ENCODE measurements at regions not wholly inside any gene's neighbourhood (a gene's known extent, or its start where the extent isn't known, plus 50 kb on each side); places are given as distances from the start of the nearest gene placed in this dataset.
A peak's percentile ranks its signal among the peaks of the same experiment; 100 is the strongest.

- intact Hi-C loops (cut with micrococcal nuclease), result loop anchor here (1.0 kb wide), 1 partner anchor 23 kb away; no protein-coding TSS in a partner anchor
- H3K27ac Mint-ChIP-seq, result peak overlapping the region in 6 of 7 donors; percentile 5 to 87 (median 82)
- CTCF ChIA-PET (ENCODE audit: partially characterized antibody), result interaction anchor here (1.0 to 2.0 kb wide), 5 partner anchors 22 to 305 kb away, joined by 3 to 13 read pairs (median 3); no protein-coding TSS in a partner anchor
- peak in 4 of 5 donors; percentile 45 to 49 (median 48) for DNase-seq
- POLR2A ChIA-PET (ENCODE audit: partially characterized antibody), result interaction anchor here (0.6 to 4.1 kb wide), 17 partner anchors 10 to 263 kb away, joined by 3 to 56 read pairs (median 5); partner anchors contain the start of gene IER5L
- no peaks in the 10 kb centered on the region for H3K9me3 ChIP-seq (ENCODE audit: control insufficient read depth in 1 of 2, low read length in 2 of 2)
- peak overlapping the region in 1 of 2 donors; percentile 45 for H3K4me3 ChIP-seq (ENCODE audit: low read length in 2 of 2)
- peaks cover 20% of the 10 kb centered on the region for H3K4me1 ChIP-seq (ENCODE audit: insufficient read depth, low read length)
- H3K4me1 Mint-ChIP-seq, result peaks cover 12 to 43% (median 22%) of the 10 kb centered on the region in 4 donors
- peaks cover 32 to 36% of the 10 kb centered on the region in 2 donors for H3K27me3 Mint-ChIP-seq
- peaks cover 0 to 2% (median 0%) of the 10 kb centered on the region in 8 donors for H3K9me3 Mint-ChIP-seq
- H3K27me3 ChIP-seq (ENCODE audit: insufficient read depth, low read length), result peaks cover 19% of the 10 kb centered on the region
- no peaks in the 10 kb centered on the region for H3K36me3 ChIP-seq (ENCODE audit: insufficient read depth, low read length)
- H3K27ac ChIP-seq (ENCODE audit: low read depth, low read length), result no peak overlapping the region
- peak overlapping the region; percentile 85 to 96 (median 89) for H3K4me3 Mint-ChIP-seq
- H3K36me3 Mint-ChIP-seq, result no peaks in the 10 kb centered on the region
Observed at GRCh38 chr9:129436751-129437625, 183.9 kb downstream of the C9orf50 start.

GRCh38 chr9:129435988-129436717, 184.7 kb downstream of the C9orf50 start:
- Mint-ChIP-seq H3K36me3 (no peaks in the 10 kb centered on the region), H3K4me1 (peaks cover 12 to 43% (median 22%) of the 10 kb centered on the region in 4 donors), H3K4me3 (peak overlapping the region in 5 of 8 donors; percentile 20 to 89 (median 86)), H3K9me3 (peaks cover 0 to 2% (median 0%) of the 10 kb centered on the region in 8 donors), H3K27me3 (peaks cover 30 to 35% of the 10 kb centered on the region in 2 donors), H3K27ac (no peak overlapping the region)
- no peak overlapping the region for H3K27ac ChIP-seq (ENCODE audit: low read depth, low read length)
- no peaks in the 10 kb centered on the region for H3K9me3 ChIP-seq (ENCODE audit: control insufficient read depth in 1 of 2, low read length in 2 of 2)
- intact Hi-C loops (cut with micrococcal nuclease), result no loop called here
- H3K27me3 ChIP-seq (ENCODE audit: insufficient read depth, low read length), result peaks cover 19% of the 10 kb centered on the region
- DNase-seq, result no peak
- POLR2A ChIA-PET (ENCODE audit: partially characterized antibody), result interaction anchor here (0.6 to 4.1 kb wide), 10 partner anchors 9 to 262 kb away, joined by 3 to 56 read pairs (median 8); no protein-coding TSS in a partner anchor
- H3K4me1 ChIP-seq (ENCODE audit: insufficient read depth, low read length), result peaks cover 20% of the 10 kb centered on the region
- CTCF ChIA-PET (ENCODE audit: partially characterized antibody), result interaction anchor here (0.6 to 2.0 kb wide), 6 partner anchors 23 to 304 kb away, joined by 3 to 13 read pairs (median 3); no protein-coding TSS in a partner anchor
- no peaks in the 10 kb centered on the region for H3K36me3 ChIP-seq (ENCODE audit: insufficient read depth, low read length)
- H3K4me3 ChIP-seq (ENCODE audit: low read length in 2 of 2), result peak overlapping the region in 1 of 2 donors; percentile 45

- CTCF ChIA-PET (ENCODE audit: partially characterized antibody), result interaction anchor here (0.6 kb wide), 1 partner anchor 115 kb away, joined by 3 read pairs; no protein-coding TSS in a partner anchor
- POLR2A ChIA-PET (ENCODE audit: partially characterized antibody), result interaction anchor here (2.9 to 4.1 kb wide), 2 partner anchors 24 to 55 kb away, joined by 18 to 56 read pairs; no protein-coding TSS in a partner anchor
- no peak overlapping the region for H3K27ac ChIP-seq (ENCODE audit: low read depth, low read length)
- Mint-ChIP-seq H3K4me1 (peaks cover 12 to 34% (median 18%) of the 10 kb centered on the region in 4 donors), H3K9me3 (peaks cover 0 to 2% (median 0%) of the 10 kb centered on the region in 8 donors), H3K36me3 (no peaks in the 10 kb centered on the region), H3K27me3 (peaks cover 26 to 29% of the 10 kb centered on the region in 2 donors), H3K27ac (peak overlapping the region in 2 of 7 donors; percentile 41 to 48), H3K4me3 (peak overlapping the region in 5 of 8 donors; percentile 12 to 72 (median 22))
- intact Hi-C loops (cut with micrococcal nuclease), result no loop called here
- peaks cover 20% of the 10 kb centered on the region for H3K4me1 ChIP-seq (ENCODE audit: insufficient read depth, low read length)
- peaks cover 19% of the 10 kb centered on the region for H3K27me3 ChIP-seq (ENCODE audit: insufficient read depth, low read length)
- no peak overlapping the region for H3K4me3 ChIP-seq (ENCODE audit: low read length in 2 of 2)
- no peaks in the 10 kb centered on the region for H3K36me3 ChIP-seq (ENCODE audit: insufficient read depth, low read length)
- H3K9me3 ChIP-seq (ENCODE audit: control insufficient read depth in 1 of 2, low read length in 2 of 2), result no peaks in the 10 kb centered on the region
- no peak for DNase-seq
Observed at GRCh38 chr9:129435291-129435690, 185.6 kb downstream of the C9orf50 start.

GRCh38 chr9:129434187-129434586, 186.7 kb downstream of the C9orf50 start:
- H3K4me3 Mint-ChIP-seq, result no peak overlapping the region

GRCh38 chr9:129432297-129433154, 188.4 kb downstream of the C9orf50 start:
- POLR2A ChIA-PET (ENCODE audit: partially characterized antibody), result interaction anchor here (0.8 to 2.7 kb wide), 3 partner anchors 10 to 27 kb away, joined by 3 to 7 read pairs (median 3); no protein-coding TSS in a partner anchor
- H3K36me3 Mint-ChIP-seq, result no peaks in the 10 kb centered on the region

More at GRCh38 chr9:129434187-129434586, 186.7 kb downstream of the C9orf50 start:
- no peaks in the 10 kb centered on the region for H3K9me3 ChIP-seq (ENCODE audit: control insufficient read depth in 1 of 2, low read length in 2 of 2)
- Mint-ChIP-seq H3K27me3 (peaks cover 20 to 25% of the 10 kb centered on the region in 2 donors), H3K9me3 (peaks cover 0 to 2% (median 0%) of the 10 kb centered on the region in 8 donors), H3K36me3 (no peaks in the 10 kb centered on the region), H3K4me1 (peaks cover 12 to 30% (median 17%) of the 10 kb centered on the region in 4 donors), H3K27ac (peak overlapping the region in 2 of 7 donors; percentile 1 to 11)
- H3K36me3 ChIP-seq (ENCODE audit: insufficient read depth, low read length), result no peaks in the 10 kb centered on the region
- no peak for DNase-seq
- intact Hi-C loops (cut with micrococcal nuclease), result no loop called here
- H3K27me3 ChIP-seq (ENCODE audit: insufficient read depth, low read length), result peaks cover 15% of the 10 kb centered on the region
- POLR2A ChIA-PET (ENCODE audit: partially characterized antibody), result no interaction called here
- H3K27ac ChIP-seq (ENCODE audit: low read depth, low read length), result no peak overlapping the region
- CTCF ChIA-PET (ENCODE audit: partially characterized antibody), result no interaction called here
- no peak overlapping the region for H3K4me3 ChIP-seq (ENCODE audit: low read length in 2 of 2)
- H3K4me1 ChIP-seq (ENCODE audit: insufficient read depth, low read length), result peaks cover 20% of the 10 kb centered on the region

GRCh38 chr9:129430940-129431643, 189.8 kb downstream of the C9orf50 start:
- Mint-ChIP-seq H3K9me3 (peaks cover 0 to 2% (median 0%) of the 10 kb centered on the region in 8 donors), H3K4me3 (no peak overlapping the region), H3K4me1 (peaks cover 0 to 4% (median 2%) of the 10 kb centered on the region in 4 donors), H3K27me3 (peaks cover 0 to 4% of the 10 kb centered on the region in 2 donors), H3K27ac (no peak overlapping the region), H3K36me3 (no peaks in the 10 kb centered on the region)
- Histone ChIP-seq H3K9me3 (ENCODE audit: control insufficient read depth in 1 of 2, low read length in 2 of 2) (no peaks in the 10 kb centered on the region), H3K4me1 (ENCODE audit: insufficient read depth, low read length) (no peaks in the 10 kb centered on the region), H3K27ac (ENCODE audit: low read depth, low read length) (no peak overlapping the region), H3K27me3 (ENCODE audit: insufficient read depth, low read length) (no peaks in the 10 kb centered on the region), H3K36me3 (ENCODE audit: insufficient read depth, low read length) (no peaks in the 10 kb centered on the region), H3K4me3 (ENCODE audit: low read length in 2 of 2) (no peak overlapping the region)
- intact Hi-C loops (cut with micrococcal nuclease), result no loop called here
- POLR2A ChIA-PET (ENCODE audit: partially characterized antibody), result interaction anchor here (1.2 to 2.7 kb wide), 2 partner anchors 12 to 28 kb away, joined by 3 to 7 read pairs; no protein-coding TSS in a partner anchor
- CTCF ChIA-PET (ENCODE audit: partially characterized antibody), result no interaction called here
- DNase-seq, result no peak

More at GRCh38 chr9:129432297-129433154, 188.4 kb downstream of the C9orf50 start:
- intact Hi-C loops (cut with micrococcal nuclease), result no loop called here
- H3K27me3 ChIP-seq (ENCODE audit: insufficient read depth, low read length), result peaks cover 4% of the 10 kb centered on the region
- no peak overlapping the region for H3K4me3 Mint-ChIP-seq
- H3K27ac ChIP-seq (ENCODE audit: low read depth, low read length), result no peak overlapping the region
- peaks cover 6 to 10% of the 10 kb centered on the region in 2 donors for H3K27me3 Mint-ChIP-seq
- no peak for DNase-seq
- no peaks in the 10 kb centered on the region for H3K36me3 ChIP-seq (ENCODE audit: insufficient read depth, low read length)
- CTCF ChIA-PET (ENCODE audit: partially characterized antibody), result no interaction called here
- H3K9me3 Mint-ChIP-seq, result no peaks in the 10 kb centered on the region
- peaks cover 2 to 13% (median 6%) of the 10 kb centered on the region in 4 donors for H3K4me1 Mint-ChIP-seq
- no peaks in the 10 kb centered on the region for H3K9me3 ChIP-seq (ENCODE audit: control insufficient read depth in 1 of 2, low read length in 2 of 2)
- H3K27ac Mint-ChIP-seq, result peak overlapping the region in 1 of 7 donors; percentile 31
- peaks cover 8% of the 10 kb centered on the region for H3K4me1 ChIP-seq (ENCODE audit: insufficient read depth, low read length)
- H3K4me3 ChIP-seq (ENCODE audit: low read length in 2 of 2), result no peak overlapping the region

All from CD4-positive, alpha-beta memory T cell (primary cell).